A549 (cell line): ENCODE measurements at regions not wholly inside any gene's neighbourhood (a gene's known extent, or its start where the extent isn't known, plus 50 kb on each side); places are given as distances from the start of the nearest gene placed in this dataset.

Source experiments
- ESRRA ChIP-seq: fragments of 150-350 bp; IDR thresholded peaks from 2 replicates; pipeline ENCODE4 v1.6.1; 2014; ENCODE audit warnings: mild to moderate bottlenecking, low read length, borderline replicate concordance
- TF ChIP-seq, protein P1 (sequence below): fragments of >200 bp; sonication (Bioruptor Twin); formaldehyde crosslinking; IDR thresholded peaks from 3 replicates; pipeline ENCODE4 v1.5.1; 2016

DNA sequence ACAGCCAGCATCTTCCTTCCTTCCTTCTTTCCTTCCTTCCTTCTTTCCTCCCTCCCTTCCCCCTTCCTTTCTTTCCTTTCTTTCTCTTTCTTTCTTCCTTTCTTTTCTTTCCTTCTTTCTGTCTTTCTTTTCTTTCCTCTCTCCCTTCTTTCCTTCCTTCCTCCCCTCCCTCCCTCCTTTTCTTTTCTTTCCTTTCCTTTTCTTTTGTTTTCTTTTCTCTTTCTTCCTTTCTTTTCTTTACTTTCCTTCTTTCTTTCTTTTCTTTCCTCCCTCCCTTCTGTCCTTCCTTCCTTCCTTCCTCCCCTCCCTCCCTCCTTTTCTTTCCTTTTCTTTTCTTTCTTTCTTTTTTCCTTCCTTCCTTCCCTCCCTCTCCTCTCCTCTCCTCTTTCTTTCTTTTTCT lies 296.0 kb upstream of the LRRTM4 start:
- TF ChIP-seq, protein P1, sequence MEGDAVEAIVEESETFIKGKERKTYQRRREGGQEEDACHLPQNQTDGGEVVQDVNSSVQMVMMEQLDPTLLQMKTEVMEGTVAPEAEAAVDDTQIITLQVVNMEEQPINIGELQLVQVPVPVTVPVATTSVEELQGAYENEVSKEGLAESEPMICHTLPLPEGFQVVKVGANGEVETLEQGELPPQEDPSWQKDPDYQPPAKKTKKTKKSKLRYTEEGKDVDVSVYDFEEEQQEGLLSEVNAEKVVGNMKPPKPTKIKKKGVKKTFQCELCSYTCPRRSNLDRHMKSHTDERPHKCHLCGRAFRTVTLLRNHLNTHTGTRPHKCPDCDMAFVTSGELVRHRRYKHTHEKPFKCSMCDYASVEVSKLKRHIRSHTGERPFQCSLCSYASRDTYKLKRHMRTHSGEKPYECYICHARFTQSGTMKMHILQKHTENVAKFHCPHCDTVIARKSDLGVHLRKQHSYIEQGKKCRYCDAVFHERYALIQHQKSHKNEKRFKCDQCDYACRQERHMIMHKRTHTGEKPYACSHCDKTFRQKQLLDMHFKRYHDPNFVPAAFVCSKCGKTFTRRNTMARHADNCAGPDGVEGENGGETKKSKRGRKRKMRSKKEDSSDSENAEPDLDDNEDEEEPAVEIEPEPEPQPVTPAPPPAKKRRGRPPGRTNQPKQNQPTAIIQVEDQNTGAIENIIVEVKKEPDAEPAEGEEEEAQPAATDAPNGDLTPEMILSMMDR, result no peak
- no peak for TF ChIP-seq ESRRA
